ENCODE measurements at regions not wholly inside any gene's neighbourhood (a gene's known extent, or its start where the extent isn't known, plus 50 kb on each side); places are given as distances from the start of the nearest gene placed in this dataset.

DNA sequence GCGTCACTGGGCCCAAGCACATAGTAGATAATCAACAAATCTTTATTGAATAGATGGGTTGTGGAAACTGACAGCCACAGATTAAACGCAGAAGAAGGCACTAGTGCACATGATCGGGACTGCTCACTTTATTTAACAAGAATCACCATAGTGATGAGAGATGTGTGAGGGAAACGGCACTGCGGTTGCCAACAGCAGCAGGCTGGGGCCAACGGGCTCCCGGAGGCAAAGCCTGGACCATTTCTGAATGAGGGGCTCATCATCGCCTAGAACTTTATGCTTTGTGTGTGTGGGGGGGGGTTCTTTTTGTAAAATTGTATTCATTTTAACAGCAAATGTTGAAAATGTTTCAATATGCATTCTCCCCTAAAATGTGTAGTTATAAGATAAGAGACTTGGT, 61.9 kb upstream of the RUFY1 start:
- H3K27ac Mint-ChIP-seq (ENCODE audit: low read depth, unreplicated experiment): no peak overlapping the region
- H3K9me3 Mint-ChIP-seq (ENCODE audit: unreplicated experiment): no peaks in the 10 kb centered on the region
- DNase-seq (ENCODE audit: unreplicated experiment): no peak
- no peak overlapping the region for H3K4me3 Mint-ChIP-seq (ENCODE audit: unreplicated experiment)
- no TSS peak for BruUV-seq (replicated peaks)
- ChIA-PET CTCF (no interaction called here), POLR2A (no interaction called here)
- TF ChIP-seq, protein P1, sequence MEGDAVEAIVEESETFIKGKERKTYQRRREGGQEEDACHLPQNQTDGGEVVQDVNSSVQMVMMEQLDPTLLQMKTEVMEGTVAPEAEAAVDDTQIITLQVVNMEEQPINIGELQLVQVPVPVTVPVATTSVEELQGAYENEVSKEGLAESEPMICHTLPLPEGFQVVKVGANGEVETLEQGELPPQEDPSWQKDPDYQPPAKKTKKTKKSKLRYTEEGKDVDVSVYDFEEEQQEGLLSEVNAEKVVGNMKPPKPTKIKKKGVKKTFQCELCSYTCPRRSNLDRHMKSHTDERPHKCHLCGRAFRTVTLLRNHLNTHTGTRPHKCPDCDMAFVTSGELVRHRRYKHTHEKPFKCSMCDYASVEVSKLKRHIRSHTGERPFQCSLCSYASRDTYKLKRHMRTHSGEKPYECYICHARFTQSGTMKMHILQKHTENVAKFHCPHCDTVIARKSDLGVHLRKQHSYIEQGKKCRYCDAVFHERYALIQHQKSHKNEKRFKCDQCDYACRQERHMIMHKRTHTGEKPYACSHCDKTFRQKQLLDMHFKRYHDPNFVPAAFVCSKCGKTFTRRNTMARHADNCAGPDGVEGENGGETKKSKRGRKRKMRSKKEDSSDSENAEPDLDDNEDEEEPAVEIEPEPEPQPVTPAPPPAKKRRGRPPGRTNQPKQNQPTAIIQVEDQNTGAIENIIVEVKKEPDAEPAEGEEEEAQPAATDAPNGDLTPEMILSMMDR (IDR thresholded peaks at IDR 0.05; ENCODE audit: unreplicated experiment): no peak
- intact Hi-C loops (cut with micrococcal nuclease): no loop called here
- H3K4me1 Mint-ChIP-seq (ENCODE audit: insufficient read depth, unreplicated experiment): no peaks in the 10 kb centered on the region
- no peaks in the 10 kb centered on the region for H3K36me3 Mint-ChIP-seq (ENCODE audit: insufficient read depth, unreplicated experiment)
- H3K27me3 Mint-ChIP-seq (ENCODE audit: insufficient read depth, unreplicated experiment): no peaks in the 10 kb centered on the region

DNA sequence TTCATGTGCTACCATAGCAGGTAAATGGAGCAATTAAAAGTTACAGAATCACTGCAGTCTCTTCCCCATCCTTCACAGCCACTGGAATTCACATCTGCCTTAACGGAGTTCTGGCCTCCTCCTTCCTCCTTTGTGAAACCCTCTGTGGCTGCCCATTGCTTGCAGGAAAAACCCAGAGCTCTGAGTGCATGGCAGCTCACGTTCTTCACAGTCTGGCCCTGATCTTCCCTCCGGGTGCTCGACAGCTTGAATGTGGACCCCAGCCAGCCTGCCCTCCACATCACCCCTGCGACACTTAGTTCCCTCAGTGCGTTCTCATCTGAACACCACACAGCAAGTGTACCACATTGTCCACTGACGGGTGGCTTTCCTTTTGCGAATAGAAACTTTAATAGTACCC, 63.2 kb upstream of the RUFY1 start:
- ChIA-PET CTCF (interaction anchor here (0.6 kb wide), 1 partner anchor 937 kb away, joined by 4 read pairs; no protein-coding TSS in a partner anchor), POLR2A (no interaction called here)
- Mint-ChIP-seq H3K9me3 (ENCODE audit: unreplicated experiment) (no peaks in the 10 kb centered on the region), H3K36me3 (ENCODE audit: insufficient read depth, unreplicated experiment) (no peaks in the 10 kb centered on the region), H3K27me3 (ENCODE audit: insufficient read depth, unreplicated experiment) (no peaks in the 10 kb centered on the region), H3K27ac (ENCODE audit: low read depth, unreplicated experiment) (no peak overlapping the region), H3K4me3 (ENCODE audit: unreplicated experiment) (no peak overlapping the region), H3K4me1 (ENCODE audit: insufficient read depth, unreplicated experiment) (no peaks in the 10 kb centered on the region)
- TF ChIP-seq, protein P1 (IDR thresholded peaks at IDR 0.05; ENCODE audit: unreplicated experiment): no peak
- intact Hi-C loops (cut with micrococcal nuclease): no loop called here
- BruUV-seq (replicated peaks): no TSS peak
- no peak for DNase-seq (ENCODE audit: unreplicated experiment)

DNA sequence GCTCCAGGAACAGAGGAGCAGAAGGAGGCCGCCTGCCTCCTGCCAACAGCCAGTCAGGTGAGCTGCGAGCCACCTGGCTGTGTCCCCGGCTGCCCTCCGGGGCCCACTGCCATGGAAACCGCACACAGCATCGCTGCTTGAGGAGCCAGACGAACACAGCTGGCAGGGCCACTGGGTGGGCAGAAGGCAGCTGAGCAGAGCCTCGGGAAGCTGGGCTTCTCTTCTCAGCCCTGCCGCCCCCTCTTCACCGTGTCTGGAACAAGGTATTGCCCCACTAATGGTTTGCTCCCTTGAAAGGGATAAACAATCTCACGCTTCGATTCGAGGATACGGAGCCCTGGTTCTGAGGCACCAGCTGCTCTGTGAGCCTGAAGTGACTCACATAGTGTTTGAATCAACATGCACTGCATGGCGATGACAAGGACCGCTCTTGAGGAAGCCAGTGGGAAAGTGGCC, 63.7 kb upstream of the RUFY1 start:
- CTCF ChIA-PET: no interaction called here
- Mint-ChIP-seq H3K9me3 (ENCODE audit: unreplicated experiment) (no peaks in the 10 kb centered on the region), H3K27me3 (ENCODE audit: insufficient read depth, unreplicated experiment) (no peaks in the 10 kb centered on the region), H3K27ac (ENCODE audit: low read depth, unreplicated experiment) (no peak overlapping the region), H3K4me1 (ENCODE audit: insufficient read depth, unreplicated experiment) (no peaks in the 10 kb centered on the region), H3K36me3 (ENCODE audit: insufficient read depth, unreplicated experiment) (no peaks in the 10 kb centered on the region), H3K4me3 (ENCODE audit: unreplicated experiment) (no peak overlapping the region)
- BruUV-seq (replicated peaks): no TSS peak
- TF ChIP-seq, protein P1 (IDR thresholded peaks at IDR 0.05; ENCODE audit: unreplicated experiment): no peak
- DNase-seq (ENCODE audit: unreplicated experiment): no peak
- intact Hi-C loops (cut with micrococcal nuclease): no loop called here
- POLR2A ChIA-PET: interaction anchor here (0.7 kb wide), 1 partner anchor 127 kb away, joined by 3 read pairs; no protein-coding TSS in a partner anchor

DNA sequence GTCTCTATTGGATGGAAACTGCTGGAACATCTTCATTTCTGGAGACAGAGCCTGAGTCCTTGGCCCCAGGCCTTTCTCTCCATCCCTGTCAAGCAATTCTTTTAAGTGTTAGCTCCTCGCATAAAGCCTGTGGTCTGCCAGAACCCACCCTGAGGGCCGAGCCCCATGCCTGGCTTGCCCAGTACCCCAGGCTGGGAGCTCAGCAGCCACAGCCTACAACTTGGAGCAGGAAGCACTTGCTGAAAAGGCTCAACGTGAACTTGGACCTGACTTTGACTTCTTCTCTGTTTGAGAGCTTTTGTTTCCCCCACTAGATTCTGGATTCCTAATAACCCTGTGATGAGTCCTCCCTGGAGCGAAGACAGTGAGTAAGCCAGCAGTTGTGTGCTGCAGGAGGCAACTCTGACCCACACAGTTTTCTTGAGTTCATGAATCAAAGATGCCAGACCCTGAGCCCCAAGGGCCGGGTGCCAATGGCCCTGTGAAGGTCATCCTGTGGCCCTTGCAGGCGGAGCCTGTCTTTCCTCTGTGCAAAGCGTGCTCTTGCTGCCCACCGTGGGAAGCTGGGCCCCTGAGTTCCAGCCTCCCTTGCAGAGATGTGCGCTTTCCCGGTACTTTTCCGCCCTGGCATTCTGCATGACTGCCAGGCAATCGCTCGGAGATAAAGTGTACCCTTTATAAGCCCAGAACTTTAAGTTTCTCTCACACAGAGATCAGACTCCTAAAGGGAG, 64.3 kb upstream of the RUFY1 start:
- no peaks in the 10 kb centered on the region for H3K36me3 Mint-ChIP-seq (ENCODE audit: insufficient read depth, unreplicated experiment)
- H3K27me3 Mint-ChIP-seq (ENCODE audit: insufficient read depth, unreplicated experiment): no peaks in the 10 kb centered on the region
- POLR2A ChIA-PET: interaction anchor here (0.6 to 0.7 kb wide), 2 partner anchors 118 to 126 kb away, joined by 3 read pairs; no protein-coding TSS in a partner anchor
- no peak overlapping the region for H3K27ac Mint-ChIP-seq (ENCODE audit: low read depth, unreplicated experiment)
- no peak for DNase-seq (ENCODE audit: unreplicated experiment)
- no peaks in the 10 kb centered on the region for H3K9me3 Mint-ChIP-seq (ENCODE audit: unreplicated experiment)
- no TSS peak for BruUV-seq (replicated peaks)
- CTCF ChIA-PET: interaction anchor here (0.7 kb wide), 1 partner anchor 656 kb away, joined by 3 read pairs; no protein-coding TSS in a partner anchor
- no peak overlapping the region for H3K4me3 Mint-ChIP-seq (ENCODE audit: unreplicated experiment)
- TF ChIP-seq, protein P1 (IDR thresholded peaks at IDR 0.05; ENCODE audit: unreplicated experiment): no peak
- H3K4me1 Mint-ChIP-seq (ENCODE audit: insufficient read depth, unreplicated experiment): no peaks in the 10 kb centered on the region
- intact Hi-C loops (cut with micrococcal nuclease): no loop called here
